Vagina (tissue), 2 donors: ENCODE measurements at regions not wholly inside any gene's neighbourhood (a gene's known extent, or its start where the extent isn't known, plus 50 kb on each side); places are given as distances from the start of the nearest gene placed in this dataset.

Experiments used
- CTCF ChIP-seq, 3 experiments: fragments of 450-650 bp in 2 of 3; fragments of 200-600 bp in 1 of 3; sonication (generic) in 1 of 3; IDR thresholded peaks; one replicate each; pipeline ENCODE4 v1.5.1; 2017 to 2019; ENCODE audit warnings: antibody characterized with exemption in 3 of 3, mild to moderate bottlenecking in 2 of 3, moderate library complexity in 2 of 3
- POLR2A ChIP-seq, 2 donors: fragments of 450-650 bp; IDR thresholded peaks; one replicate each; pipeline ENCODE4 v1.6.1; 2017; ENCODE audit warnings: antibody characterized with exemption in 2 of 2, mild to moderate bottlenecking in 2 of 2, moderate library complexity in 2 of 2

- TF ChIP-seq CTCF (IDR thresholded peaks at IDR 0.05) (no peak), POLR2A (IDR thresholded peaks at IDR 0.05) (no peak)
Observed at GRCh38 chr14:71721791-71722190, 210.4 kb upstream of the RGS6 start.
